GM12801 (cell line): ENCODE measurements at regions not wholly inside any gene's neighbourhood (a gene's known extent, or its start where the extent isn't known, plus 50 kb on each side); places are given as distances from the start of the nearest gene placed in this dataset.

ENCODE experiments used
- CTCF ChIP-seq: IDR thresholded peaks from one replicate; pipeline ENCODE4 v1.5.1; 2011; ENCODE audit warnings: control low read depth; ENCODE audit not compliant: insufficient read length; ENCODE audit errors: extremely low read depth

GRCh38 chr1:222234351-222234750 lies 313.6 kb downstream of the HHIPL2 start:
- TF ChIP-seq CTCF: no peak

GRCh38 chr1:222233444-222234158 lies 314.3 kb downstream of the HHIPL2 start:
- no peak for TF ChIP-seq CTCF

GRCh38 chr1:222232842-222233241 lies 315.1 kb downstream of the HHIPL2 start:
- TF ChIP-seq CTCF: no peak

- TF ChIP-seq CTCF: no peak
These were observed 318.1 kb downstream of the HHIPL2 start for GRCh38 chr1:222229672-222230312.

- TF ChIP-seq CTCF: no peak
These were observed 322.6 kb downstream of the HHIPL2 start for GRCh38 chr1:222225316-222225691.

- TF ChIP-seq CTCF: no peak
These were observed 323.1 kb downstream of the HHIPL2 start for GRCh38 chr1:222224636-222225315.

- no peak for TF ChIP-seq CTCF
These were observed 323.7 kb downstream of the HHIPL2 start for GRCh38 chr1:222224156-222224555.
